GM23248 (cell line): ENCODE measurements at regions not wholly inside any gene's neighbourhood (a gene's known extent, or its start where the extent isn't known, plus 50 kb on each side); places are given as distances from the start of the nearest gene placed in this dataset. TPM values are rescaled to one million over a fixed set of nuclear protein-coding genes. Genes with fewer than 3 reads are reported as not detected.

Source experiments
- DNase-seq: peaks from one replicate; pipeline ENCODE4 v3.0.0-alpha.2; 2015
- H2AFZ ChIP-seq: fragments of 200-600 bp; sonication (generic); 2 replicates; pipeline ENCODE4 v1.6.1; 2016; ENCODE audit warnings: antibody characterized with exemption
- H3F3A ChIP-seq: fragments of 200-600 bp; sonication (generic); 2 replicates; pipeline ENCODE4 v1.6.1; 2016; ENCODE audit warnings: mild to moderate bottlenecking, antibody characterized with exemption, mixed run types; ENCODE audit not compliant: insufficient read depth
- H3K27ac ChIP-seq: fragments of 200-600 bp; sonication (generic); 2 replicates; pipeline ENCODE4 v1.5.1; 2016; ENCODE audit warnings: mild to moderate bottlenecking
- H3K27me3 ChIP-seq: fragments of 200-600 bp; sonication (generic); replicated peaks from 2 replicates; pipeline ENCODE4 v1.6.1; 2016; ENCODE audit warnings: mild to moderate bottlenecking; ENCODE audit not compliant: insufficient read depth
- H3K36me3 ChIP-seq: fragments of 200-600 bp; sonication (generic); 2 replicates; pipeline ENCODE4 v1.6.1; 2016; ENCODE audit warnings: low read depth, mild to moderate bottlenecking
- H3K4me1 ChIP-seq: fragments of 200-600 bp; sonication (generic); 2 replicates; pipeline ENCODE4 v1.6.1; 2016; ENCODE audit warnings: mild to moderate bottlenecking; ENCODE audit not compliant: insufficient read depth
- H3K4me2 ChIP-seq: fragments of 200-600 bp; sonication (generic); one replicate; pipeline ENCODE4 v1.6.1; 2016; ENCODE audit warnings: mild to moderate bottlenecking; ENCODE audit not compliant: unreplicated experiment
- H3K4me3 ChIP-seq: fragments of 200-600 bp; sonication (generic); 2 replicates; pipeline ENCODE4 v1.5.1; 2016; ENCODE audit warnings: mild to moderate bottlenecking
- H3K79me2 ChIP-seq: fragments of 200-600 bp; sonication (generic); 2 replicates; pipeline ENCODE4 v1.6.1; 2016; ENCODE audit warnings: mild to moderate bottlenecking; ENCODE audit not compliant: insufficient read depth
- H3K9ac ChIP-seq: fragments of 200-600 bp; sonication (generic); 2 replicates; pipeline ENCODE4 v1.6.1; 2016; ENCODE audit warnings: mild to moderate bottlenecking
- H3K9me2 ChIP-seq: fragments of 200-600 bp; sonication (generic); 2 replicates; pipeline ENCODE4 v1.6.1; 2016; ENCODE audit warnings: mixed run types, mild to moderate bottlenecking, moderate library complexity; ENCODE audit not compliant: insufficient read depth
- H3K9me3 ChIP-seq: fragments of 200-600 bp; sonication (generic); one replicate; pipeline ENCODE4 v1.6.1; 2017; ENCODE audit warnings: low read depth
- H4K20me1 ChIP-seq: fragments of 200-600 bp; sonication (generic); 2 replicates; pipeline ENCODE4 v1.6.0; 2016; ENCODE audit not compliant: insufficient read depth
- EZH2 ChIP-seq: fragments of 200-600 bp; sonication (generic); IDR thresholded peaks from 2 replicates; pipeline ENCODE4 v1.6.1; 2018; ENCODE audit warnings: antibody characterized with exemption, mild to moderate bottlenecking; ENCODE audit not compliant: insufficient read depth, poor library complexity, severe bottlenecking
- EZH2phosphoT487 ChIP-seq: fragments of 200-600 bp; sonication (generic); IDR thresholded peaks from 2 replicates; pipeline ENCODE4 v1.6.1; 2018; ENCODE audit warnings: antibody characterized with exemption, moderate library complexity, mild to moderate bottlenecking, low read depth; ENCODE audit not compliant: insufficient read depth
- WGBS, 2 experiments: methylation state at CpG; one replicate each; pipeline ENCODE4 v1.1.6; 2015 to 2017; ENCODE audit warnings: low lambda C conversion rate in 2 of 2, low coverage in 1 of 2; ENCODE audit errors: missing lambda C conversion rate in 2 of 2; 5-methylcytosine and 5-hydroxymethylcytosine counted together
- in situ Hi-C: fragments of 300-500 bp; cut with MboI; formaldehyde crosslinking; loops from 2 replicates; pipeline ENCODE4 v1.15.0; 2020
- small RNA-seq: library from RNA; depleted of rRNA; stranded (forward); fragments of <200 nt; gene quantifications from one replicate; pipeline ENCODE3, GENCODE V24; 2014; ENCODE audit warnings: low read depth, low replicate concordance

GRCh38 chr10:31268444-31269303 lies 50.3 kb upstream of the ZEB1 start:
- Histone ChIP-seq H3K9me3 (no peaks in the 10 kb centered on the region), H3K9me2 (no peaks in the 10 kb centered on the region), H3K4me3 (no peak overlapping the region), H2AFZ (no peak overlapping the region), H3F3A (peaks cover under 1% of the 10 kb centered on the region; the same call in 1 of the 2 replicates), H3K27ac (no peak overlapping the region), H3K27me3 (no peaks in the 10 kb centered on the region), H3K36me3 (no peaks in the 10 kb centered on the region), H3K9ac (no peak overlapping the region), H3K4me1 (0 out of 2 replicates have a peak, but pooled peaks cover 5% of the 10 kb centered on the region), H4K20me1 (no peaks in the 10 kb centered on the region), H3K4me2 (no peak overlapping the region), H3K79me2 (no peaks in the 10 kb centered on the region)
- WGBS, 2 experiments = 84 to 87% methylated on average over 12 of the region's 12 CpGs
- no peak for DNase-seq
- TF ChIP-seq EZH2phosphoT487 (no peak), EZH2 (no peak)
- in situ Hi-C loops = no loop called here

Small RNAs in the stretch of these regions (small RNA-seq; reads per million reads assigned to genes)
- not detected for gene RNA5SP309
